ENCODE measurements at regions not wholly inside any gene's neighbourhood (a gene's known extent, or its start where the extent isn't known, plus 50 kb on each side); places are given as distances from the start of the nearest gene placed in this dataset.
"Not testable (repeated sequence)": the region's sequence is repeated elsewhere in the genome, so short reads cannot be mapped to it uniquely, and the experiment has no call there.

DNA sequence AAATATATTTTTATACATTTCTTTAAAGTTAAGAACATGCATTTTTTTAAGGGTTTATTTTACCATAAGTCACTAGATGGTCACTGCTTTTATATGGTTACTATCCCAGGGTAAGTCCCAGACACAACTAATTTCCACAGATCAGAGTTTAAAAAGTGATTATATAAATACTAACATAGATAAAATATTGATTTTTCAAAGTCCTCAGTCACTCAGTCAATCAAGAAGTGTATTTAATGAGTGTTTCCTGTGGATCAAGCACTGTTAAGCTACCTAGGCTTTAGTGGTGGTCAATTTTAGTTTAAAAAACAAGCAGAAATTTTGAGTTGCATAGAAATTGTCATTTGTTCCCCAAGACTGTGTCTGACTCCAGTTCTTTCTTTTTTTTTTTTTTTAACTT lies 399.5 kb upstream of the SYNCRIP start:
- no peaks in the 10 kb centered on the region for H3K36me3 Mint-ChIP-seq (ENCODE audit: unreplicated experiment)
- DNase-seq (ENCODE audit: extremely low spot score, unreplicated experiment), result no peak
- peaks cover 11% of the 10 kb centered on the region for H3K9me3 Mint-ChIP-seq (ENCODE audit: unreplicated experiment)
- TF ChIP-seq CTCF (IDR thresholded peaks at IDR 0.05), result no peak
- H3K27ac Mint-ChIP-seq (ENCODE audit: unreplicated experiment), result no peak overlapping the region
- H3K4me3 Mint-ChIP-seq (ENCODE audit: unreplicated experiment), result no peak overlapping the region
- peaks cover 2% of the 10 kb centered on the region for H3K27me3 Mint-ChIP-seq (ENCODE audit: unreplicated experiment)
- H3K4me1 Mint-ChIP-seq (ENCODE audit: unreplicated experiment), result no peaks in the 10 kb centered on the region

GRCh38 chr6:86031713-86032112 lies 389.0 kb upstream of the SYNCRIP start:
- no peaks in the 10 kb centered on the region for H3K4me1 Mint-ChIP-seq (ENCODE audit: unreplicated experiment)
- TF ChIP-seq CTCF (IDR thresholded peaks at IDR 0.05), result no peak
- H3K27me3 Mint-ChIP-seq (ENCODE audit: unreplicated experiment), result peaks cover 2% of the 10 kb centered on the region

GRCh38 chr6:86030875-86031274 lies 388.2 kb upstream of the SYNCRIP start:
- DNase-seq (ENCODE audit: extremely low spot score, unreplicated experiment), result no peak
- Mint-ChIP-seq H3K27ac (ENCODE audit: unreplicated experiment) (no peak overlapping the region), H3K4me3 (ENCODE audit: unreplicated experiment) (no peak overlapping the region), H3K36me3 (ENCODE audit: unreplicated experiment) (no peaks in the 10 kb centered on the region), H3K4me1 (ENCODE audit: unreplicated experiment) (no peaks in the 10 kb centered on the region), H3K9me3 (ENCODE audit: unreplicated experiment) (peaks cover 5% of the 10 kb centered on the region), H3K27me3 (ENCODE audit: unreplicated experiment) (peaks cover 2% of the 10 kb centered on the region)
- TF ChIP-seq CTCF (IDR thresholded peaks at IDR 0.05), result no peak

More at GRCh38 chr6:86031713-86032112, 389.0 kb upstream of the SYNCRIP start:
- Mint-ChIP-seq H3K4me3 (ENCODE audit: unreplicated experiment) (no peak overlapping the region), H3K27ac (ENCODE audit: unreplicated experiment) (no peak overlapping the region), H3K36me3 (ENCODE audit: unreplicated experiment) (no peaks in the 10 kb centered on the region), H3K9me3 (ENCODE audit: unreplicated experiment) (peaks cover 5% of the 10 kb centered on the region)
- no peak for DNase-seq (ENCODE audit: extremely low spot score, unreplicated experiment)

DNA sequence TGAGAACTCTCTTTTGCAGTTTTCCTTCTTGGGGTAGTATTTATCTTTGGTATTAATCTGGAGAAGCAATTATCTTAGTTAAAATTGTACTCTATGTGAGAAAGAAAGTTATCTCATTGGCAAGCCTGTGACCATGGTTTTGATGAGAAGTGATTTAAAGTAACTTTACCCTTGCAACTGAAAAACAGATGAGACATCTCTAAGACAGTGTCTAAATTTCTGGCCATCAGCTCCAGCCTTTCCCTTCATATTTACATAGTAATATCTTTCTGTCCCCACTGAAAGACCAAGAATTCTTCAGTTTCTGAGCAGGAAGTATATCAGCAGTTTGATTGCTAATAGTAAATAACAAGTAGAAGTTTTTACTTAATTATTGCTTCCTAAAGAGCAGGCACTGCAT lies 386.1 kb upstream of the SYNCRIP start:
- Mint-ChIP-seq H3K27me3 (ENCODE audit: unreplicated experiment) (peaks cover 2% of the 10 kb centered on the region), H3K36me3 (ENCODE audit: unreplicated experiment) (no peaks in the 10 kb centered on the region), H3K9me3 (ENCODE audit: unreplicated experiment) (peaks cover 5% of the 10 kb centered on the region), H3K4me3 (ENCODE audit: unreplicated experiment) (no peak overlapping the region), H3K4me1 (ENCODE audit: unreplicated experiment) (no peaks in the 10 kb centered on the region), H3K27ac (ENCODE audit: unreplicated experiment) (no peak overlapping the region)
- no peak for DNase-seq (ENCODE audit: extremely low spot score, unreplicated experiment)
- TF ChIP-seq CTCF (IDR thresholded peaks at IDR 0.05), result no peak

- not testable (repeated sequence) for H3K4me1 Mint-ChIP-seq (ENCODE audit: unreplicated experiment); H3K9me3 Mint-ChIP-seq (ENCODE audit: unreplicated experiment); DNase-seq (ENCODE audit: extremely low spot score, unreplicated experiment); H3K36me3 Mint-ChIP-seq (ENCODE audit: unreplicated experiment); H3K4me3 Mint-ChIP-seq (ENCODE audit: unreplicated experiment); H3K27ac Mint-ChIP-seq (ENCODE audit: unreplicated experiment); H3K27me3 Mint-ChIP-seq (ENCODE audit: unreplicated experiment)
Measured at GRCh38 chr6:86026890-86027289, 384.2 kb upstream of the SYNCRIP start.

- H3K27me3 Mint-ChIP-seq (ENCODE audit: unreplicated experiment), result no peaks in the 10 kb centered on the region
- TF ChIP-seq CTCF (IDR thresholded peaks at IDR 0.05), result no peak
- H3K4me3 Mint-ChIP-seq (ENCODE audit: unreplicated experiment), result no peak overlapping the region
- no peaks in the 10 kb centered on the region for H3K36me3 Mint-ChIP-seq (ENCODE audit: unreplicated experiment)
- H3K9me3 Mint-ChIP-seq (ENCODE audit: unreplicated experiment), result no peaks in the 10 kb centered on the region
- no peak overlapping the region for H3K27ac Mint-ChIP-seq (ENCODE audit: unreplicated experiment)
- no peaks in the 10 kb centered on the region for H3K4me1 Mint-ChIP-seq (ENCODE audit: unreplicated experiment)
- DNase-seq (ENCODE audit: extremely low spot score, unreplicated experiment), result no peak
Measured at GRCh38 chr6:86017236-86017635, 374.6 kb upstream of the SYNCRIP start.
